Epithelial cell of proximal tubule (primary cell): ENCODE measurements at regions not wholly inside any gene's neighbourhood (a gene's known extent, or its start where the extent isn't known, plus 50 kb on each side); places are given as distances from the start of the nearest gene placed in this dataset.
"Not testable (repeated sequence)": the region's sequence is repeated elsewhere in the genome, so short reads cannot be mapped to it uniquely, and the experiment has no call there.

ENCODE experiments used
- DNase-seq: peaks from one replicate; pipeline ENCODE4 v3.0.0-alpha.2; 2011; ENCODE audit warnings: low read depth
- H3K4me3 ChIP-seq: 2 replicates; pipeline ENCODE4 v1.5.1; 2011; ENCODE audit warnings: low read depth, mild to moderate bottlenecking, low read length
- TF ChIP-seq, protein P1 (sequence below): conservative IDR thresholded peaks from 2 replicates; pipeline ENCODE4 v1.5.1; 2012; ENCODE audit warnings: low read depth, mild to moderate bottlenecking, low read length

DNA sequence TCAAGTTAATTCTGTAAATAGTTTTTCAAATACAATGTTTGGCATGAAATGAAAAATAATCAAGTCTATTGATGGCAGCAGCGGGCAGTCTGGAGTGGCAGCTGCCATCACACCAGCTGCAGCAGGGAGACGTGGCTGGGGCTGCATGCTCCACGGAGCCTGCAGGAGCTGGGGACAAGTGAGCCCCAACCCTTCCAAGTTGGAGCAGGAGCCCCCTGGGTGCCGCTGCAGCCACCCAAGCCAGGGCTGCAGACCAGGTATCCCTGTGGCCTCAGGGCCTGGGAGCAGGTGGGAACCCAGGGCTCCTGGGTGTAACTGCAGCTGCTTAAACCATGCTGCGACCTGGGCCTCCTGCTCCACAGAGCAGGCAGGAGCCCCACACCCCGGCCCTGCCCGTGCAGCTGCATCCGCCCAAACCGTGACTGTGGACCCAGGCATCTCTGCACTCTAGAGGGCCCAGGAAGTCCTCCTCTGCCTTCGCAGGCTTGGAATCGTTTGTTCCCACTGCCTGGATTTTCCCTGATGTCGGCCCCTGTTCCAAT lies 257.4 kb downstream of the PLOD2 start:
- no peak overlapping the region for H3K4me3 ChIP-seq
- TF ChIP-seq, protein P1, sequence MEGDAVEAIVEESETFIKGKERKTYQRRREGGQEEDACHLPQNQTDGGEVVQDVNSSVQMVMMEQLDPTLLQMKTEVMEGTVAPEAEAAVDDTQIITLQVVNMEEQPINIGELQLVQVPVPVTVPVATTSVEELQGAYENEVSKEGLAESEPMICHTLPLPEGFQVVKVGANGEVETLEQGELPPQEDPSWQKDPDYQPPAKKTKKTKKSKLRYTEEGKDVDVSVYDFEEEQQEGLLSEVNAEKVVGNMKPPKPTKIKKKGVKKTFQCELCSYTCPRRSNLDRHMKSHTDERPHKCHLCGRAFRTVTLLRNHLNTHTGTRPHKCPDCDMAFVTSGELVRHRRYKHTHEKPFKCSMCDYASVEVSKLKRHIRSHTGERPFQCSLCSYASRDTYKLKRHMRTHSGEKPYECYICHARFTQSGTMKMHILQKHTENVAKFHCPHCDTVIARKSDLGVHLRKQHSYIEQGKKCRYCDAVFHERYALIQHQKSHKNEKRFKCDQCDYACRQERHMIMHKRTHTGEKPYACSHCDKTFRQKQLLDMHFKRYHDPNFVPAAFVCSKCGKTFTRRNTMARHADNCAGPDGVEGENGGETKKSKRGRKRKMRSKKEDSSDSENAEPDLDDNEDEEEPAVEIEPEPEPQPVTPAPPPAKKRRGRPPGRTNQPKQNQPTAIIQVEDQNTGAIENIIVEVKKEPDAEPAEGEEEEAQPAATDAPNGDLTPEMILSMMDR: no peak
- no peak for DNase-seq

DNA sequence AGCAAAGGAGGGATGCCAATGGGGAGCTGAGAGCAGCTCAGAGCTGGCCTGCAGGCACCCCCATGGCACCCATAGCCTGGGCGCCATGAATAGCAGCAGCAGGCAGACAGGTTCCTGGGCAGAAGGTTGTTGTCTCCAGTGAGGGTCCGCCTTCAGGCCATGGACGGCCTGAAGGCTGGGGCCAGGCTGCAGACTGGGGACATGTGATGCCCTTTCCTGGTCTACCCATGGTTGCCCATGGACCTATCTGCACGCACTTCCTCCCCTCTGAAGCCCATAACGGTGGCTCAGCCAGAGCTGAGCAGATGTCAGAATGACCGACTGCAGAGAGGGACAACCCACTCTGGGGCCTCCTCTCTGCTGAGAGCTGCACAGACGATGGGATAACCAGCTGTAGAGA lies 256.8 kb downstream of the PLOD2 start:
- H3K4me3 ChIP-seq: no peak overlapping the region
- TF ChIP-seq, protein P1: no peak
- DNase-seq: no peak

DNA sequence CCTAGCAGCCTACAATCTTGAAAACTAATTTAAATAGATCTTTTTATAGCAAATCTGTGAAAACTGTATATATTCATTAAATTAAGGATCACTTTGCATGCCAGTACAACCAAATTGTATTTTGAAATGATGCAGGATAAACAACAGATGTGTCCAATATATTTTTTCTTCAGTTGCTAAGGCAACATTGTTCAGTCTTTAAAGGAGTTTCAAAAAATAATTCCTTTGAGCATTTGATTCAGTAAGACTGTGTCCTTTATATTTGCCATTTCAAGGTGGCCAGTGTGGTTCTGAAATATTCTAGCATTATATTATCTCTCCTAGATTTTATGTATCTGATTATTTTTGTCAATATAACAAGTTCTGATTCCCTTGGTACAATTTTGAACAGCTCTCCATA lies 254.7 kb downstream of the PLOD2 start:
- TF ChIP-seq, protein P1: no peak
- no peak overlapping the region for H3K4me3 ChIP-seq
- no peak for DNase-seq

DNA sequence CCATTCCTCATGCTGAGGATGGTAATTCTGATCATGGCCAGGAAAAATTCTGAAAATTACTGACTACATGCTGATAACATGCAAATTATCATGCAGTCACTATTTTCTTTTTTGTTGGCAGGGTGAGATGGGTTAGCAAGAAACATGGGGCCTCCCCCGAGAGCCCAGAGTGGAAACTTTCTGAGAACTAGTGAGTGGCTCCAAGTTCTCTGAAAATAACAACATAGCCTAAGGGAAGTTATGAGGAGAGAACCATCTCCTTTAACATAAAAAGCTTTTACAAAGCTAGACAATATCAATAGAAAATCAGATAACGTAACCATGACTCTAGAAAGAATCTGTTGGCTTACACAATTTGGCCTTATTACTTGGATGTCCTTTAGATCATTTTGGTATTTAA lies 254.2 kb downstream of the PLOD2 start:
- no peak for DNase-seq
- TF ChIP-seq, protein P1: no peak
- H3K4me3 ChIP-seq: no peak overlapping the region

DNA sequence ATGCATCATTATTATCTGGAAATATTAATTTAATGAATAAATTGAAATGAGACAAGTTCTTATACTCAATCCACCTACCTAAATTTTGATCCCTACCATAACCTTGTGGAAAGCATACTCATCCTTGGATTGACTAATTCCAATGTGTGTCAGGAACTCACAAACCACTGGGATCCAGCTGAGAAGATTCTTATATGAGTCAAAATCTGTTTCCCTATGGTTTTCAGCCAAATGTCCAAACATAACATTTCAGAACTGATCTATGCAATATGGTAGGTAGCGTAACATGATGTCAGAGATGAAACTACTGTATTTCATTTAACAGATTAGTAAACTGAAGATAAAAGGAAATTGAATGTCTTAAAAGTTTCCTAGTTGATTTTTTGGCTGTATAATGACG lies 250.0 kb downstream of the PLOD2 start:
- TF ChIP-seq, protein P1: no peak
- DNase-seq: no peak
- no peak overlapping the region for H3K4me3 ChIP-seq

DNA sequence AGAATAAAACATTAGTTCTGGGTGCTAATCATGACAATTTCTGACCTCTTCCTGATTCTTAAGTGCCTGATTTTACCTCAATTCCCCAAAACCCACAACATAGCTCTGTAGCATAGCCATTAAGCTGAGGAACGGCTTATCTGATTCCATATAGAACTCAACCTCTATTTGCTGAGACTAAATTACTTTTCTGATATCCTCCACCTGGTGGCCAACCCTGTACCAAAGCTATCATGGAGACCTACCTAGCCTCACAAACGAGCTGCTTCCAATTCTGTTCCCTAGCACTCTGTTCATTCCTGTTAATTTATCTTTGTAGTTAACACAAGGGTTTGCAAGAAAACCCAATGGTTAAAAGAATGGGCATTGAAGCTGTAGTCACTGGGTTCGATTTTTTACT lies 245.2 kb downstream of the PLOD2 start:
- no peak overlapping the region for H3K4me3 ChIP-seq
- DNase-seq: no peak
- TF ChIP-seq, protein P1: no peak

DNA sequence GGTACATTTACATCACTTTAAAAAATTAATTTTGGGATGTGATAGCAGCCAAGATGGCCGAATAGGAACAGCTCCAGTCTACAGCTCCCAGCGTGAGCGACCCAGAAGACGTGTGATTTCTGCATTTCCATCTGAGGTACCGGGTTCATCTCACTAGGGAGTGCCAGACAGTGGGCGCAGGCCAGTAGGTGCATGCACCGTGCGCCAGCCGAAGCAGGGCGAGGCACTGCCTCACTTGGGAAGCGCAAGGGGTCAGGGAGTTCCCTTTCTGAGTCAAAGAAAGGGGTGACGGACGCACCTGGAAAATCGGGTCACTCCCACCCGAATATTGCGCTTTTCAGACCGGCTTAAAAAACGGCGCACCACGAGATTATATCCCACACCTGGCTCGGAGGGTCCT lies 233.2 kb downstream of the PLOD2 start:
- not testable (repeated sequence) for H3K4me3 ChIP-seq

DNA sequence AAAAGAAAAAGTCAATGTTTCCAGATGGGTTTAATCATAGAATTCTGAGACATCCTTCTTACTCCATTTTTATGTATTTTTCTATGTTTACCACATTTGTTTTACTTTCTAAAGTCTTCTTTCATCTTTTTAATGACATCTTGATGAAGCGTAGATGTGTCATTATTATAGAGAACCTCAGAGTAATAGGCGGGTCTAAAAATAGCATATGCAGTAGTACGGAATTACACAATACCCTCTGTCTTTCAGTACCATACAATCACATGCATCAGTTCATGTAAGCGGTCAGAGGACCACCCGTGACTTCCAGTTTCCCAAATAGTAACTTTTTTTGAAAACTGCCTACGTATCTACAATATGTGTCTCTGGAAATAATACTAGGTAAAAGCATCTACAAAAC lies 224.0 kb downstream of the PLOD2 start:
- TF ChIP-seq, protein P1: no peak
- DNase-seq: no peak
- no peak overlapping the region for H3K4me3 ChIP-seq

More for the DNA sequence above, 233.2 kb downstream of the PLOD2 start:
- not testable (repeated sequence) for DNase-seq
